Thymus (tissue), 11 donors: ENCODE measurements at regions not wholly inside any gene's neighbourhood (a gene's known extent, or its start where the extent isn't known, plus 50 kb on each side); places are given as distances from the start of the nearest gene placed in this dataset.
A peak's percentile ranks its signal among the peaks of the same experiment; 100 is the strongest.
"Not testable (repeated sequence)": the region's sequence is repeated elsewhere in the genome, so short reads cannot be mapped to it uniquely, and the experiment has no call there.

ENCODE experiments used
- DNase-seq, 9 donors: peaks; one replicate each; pipeline ENCODE4 v3.0.0-alpha.2; 2013; ENCODE audit warnings: low spot score in 9 of 9, low read depth in 6 of 9, missing footprints in 1 of 9
- H3K27ac ChIP-seq, 2 donors: one replicate each; pipeline ENCODE4 v1.5.1; 2013; ENCODE audit warnings: control low read depth in 1 of 2, low read depth in 1 of 2, low read length in 1 of 2, mild to moderate bottlenecking in 1 of 2, moderate library complexity in 1 of 2
- H3K27me3 ChIP-seq, 2 donors: one replicate each; pipeline ENCODE4 v1.5.1; 2013; ENCODE audit warnings: low read length in 1 of 2; ENCODE audit not compliant: control insufficient read depth in 2 of 2, insufficient read depth in 1 of 2
- H3K36me3 ChIP-seq, 2 donors: one replicate each; pipeline ENCODE4 v1.5.1; 2013; ENCODE audit warnings: low read length in 1 of 2, mild to moderate bottlenecking in 1 of 2, moderate library complexity in 1 of 2; ENCODE audit not compliant: control insufficient read depth in 2 of 2, insufficient read depth in 2 of 2
- H3K4me1 ChIP-seq, 2 donors: one replicate each; pipeline ENCODE4 v1.5.1; 2013; ENCODE audit warnings: low read length in 2 of 2; ENCODE audit not compliant: control insufficient read depth in 2 of 2, insufficient read depth in 2 of 2
- H3K4me3 ChIP-seq, 2 donors: one replicate each; pipeline ENCODE4 v1.5.1; 2013; ENCODE audit warnings: low read length in 2 of 2, control low read depth in 1 of 2, mild to moderate bottlenecking in 1 of 2
- H3K9me3 ChIP-seq, 2 donors: one replicate each; pipeline ENCODE4 v1.5.1; 2013; ENCODE audit warnings: low read length in 1 of 2, mild to moderate bottlenecking in 1 of 2; ENCODE audit not compliant: control insufficient read depth in 2 of 2, insufficient read depth in 1 of 2
- WGBS: extraction: QIAGEN DNeasy Blood & Tissue Kit; methylation state at CpG from one replicate; pipeline ENCODE4 v1.1.7; 2013; 5-methylcytosine and 5-hydroxymethylcytosine counted together
- donor health status: healthy.

DNA sequence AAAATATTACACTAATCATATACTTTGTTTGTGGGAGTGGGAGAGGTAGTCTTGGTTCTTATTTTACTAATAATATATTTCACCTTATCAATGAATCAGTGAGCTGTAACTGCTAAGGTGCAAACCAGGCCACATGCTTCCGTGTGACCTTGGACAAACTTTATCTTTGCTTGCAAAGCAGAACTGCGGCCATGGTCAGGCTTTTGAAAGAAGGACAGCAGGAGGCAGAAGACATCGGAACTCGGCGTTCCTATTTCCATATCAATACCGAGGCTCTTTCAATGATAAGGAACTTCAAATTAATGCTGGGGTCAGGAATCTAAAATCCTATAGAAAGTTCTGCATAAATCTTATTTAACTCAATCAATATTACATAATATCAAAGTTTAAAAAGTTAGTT is 491.9 kb upstream of the PFKP start:
- Histone ChIP-seq H3K27me3 (no peaks in the 10 kb centered on the region), H3K36me3 (no peaks in the 10 kb centered on the region), H3K4me1 (no peaks in the 10 kb centered on the region), H3K27ac (no peak overlapping the region), H3K4me3 (no peak overlapping the region), H3K9me3 (no peaks in the 10 kb centered on the region)
- DNase-seq, result no peak
- 51% methylated on average over 6 of the region's 6 CpGs for WGBS

GRCh38 chr10:2572611-2573010 is 494.7 kb upstream of the PFKP start:
- H3K36me3 ChIP-seq, result no peaks in the 10 kb centered on the region
- no peaks in the 10 kb centered on the region for H3K27me3 ChIP-seq
- WGBS, result 93% methylated on average over 1 of the region's 1 CpG
- H3K9me3 ChIP-seq, result no peaks in the 10 kb centered on the region
- DNase-seq, result no peak
- no peak overlapping the region for H3K27ac ChIP-seq
- H3K4me3 ChIP-seq, result no peak overlapping the region
- H3K4me1 ChIP-seq, result no peaks in the 10 kb centered on the region

DNA sequence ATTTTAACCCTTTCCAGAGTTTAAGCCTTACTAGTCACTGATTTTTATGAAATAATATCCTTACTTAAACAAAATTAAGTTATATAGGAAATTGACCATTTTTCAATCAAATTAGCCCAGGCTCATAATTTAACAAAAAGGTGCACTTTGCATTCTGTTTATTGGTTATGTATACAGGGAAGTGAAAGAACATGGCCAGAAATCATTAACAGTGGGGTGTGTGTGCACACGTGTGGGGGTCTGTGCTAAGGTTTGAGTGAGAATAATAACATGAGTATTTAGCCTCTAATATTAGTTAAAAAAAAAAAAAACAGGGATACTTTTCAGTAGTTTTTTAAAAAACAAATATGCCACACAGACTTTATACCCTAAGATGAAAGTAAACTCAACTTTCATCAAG is 510.5 kb upstream of the PFKP start:
- H3K36me3 ChIP-seq, result no peaks in the 10 kb centered on the region
- H3K27me3 ChIP-seq, result no peaks in the 10 kb centered on the region
- no peak overlapping the region for H3K4me3 ChIP-seq
- WGBS, result 86% methylated on average over 1 of the region's 1 CpG
- H3K27ac ChIP-seq, result no peak overlapping the region
- no peak for DNase-seq
- no peaks in the 10 kb centered on the region for H3K9me3 ChIP-seq
- H3K4me1 ChIP-seq, result no peaks in the 10 kb centered on the region

- Histone ChIP-seq H3K27ac (no peak overlapping the region), H3K4me3 (no peak overlapping the region), H3K36me3 (no peaks in the 10 kb centered on the region), H3K9me3 (no peaks in the 10 kb centered on the region), H3K27me3 (no peaks in the 10 kb centered on the region), H3K4me1 (no peaks in the 10 kb centered on the region)
- no peak for DNase-seq
Measured at GRCh38 chr10:2548071-2548470, 519.3 kb upstream of the PFKP start.

DNA sequence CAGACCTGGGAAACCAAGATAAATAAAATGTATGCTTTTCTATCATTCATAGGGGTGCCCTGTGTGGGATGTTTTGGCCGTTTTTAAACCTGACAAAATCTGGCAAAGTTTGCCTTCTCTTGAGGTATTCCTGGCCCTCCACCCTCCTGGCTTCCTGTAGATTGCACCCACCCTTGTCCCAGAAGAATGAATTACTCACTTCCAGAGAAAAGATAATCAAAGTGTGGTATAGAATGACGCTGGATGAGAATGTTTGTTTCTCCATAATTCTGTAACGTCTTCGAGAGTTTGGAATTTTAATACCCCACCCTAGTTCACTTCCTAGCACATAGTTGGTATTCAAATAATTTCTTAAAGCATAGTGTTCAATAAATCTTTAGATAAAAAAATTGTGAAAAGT is 519.7 kb upstream of the PFKP start:
- Histone ChIP-seq H3K27ac (no peak overlapping the region), H3K9me3 (no peaks in the 10 kb centered on the region), H3K27me3 (no peaks in the 10 kb centered on the region), H3K4me1 (no peaks in the 10 kb centered on the region), H3K4me3 (no peak overlapping the region), H3K36me3 (no peaks in the 10 kb centered on the region)
- DNase-seq, result no peak
- WGBS, result 80% methylated on average over 4 of the region's 4 CpGs

DNA sequence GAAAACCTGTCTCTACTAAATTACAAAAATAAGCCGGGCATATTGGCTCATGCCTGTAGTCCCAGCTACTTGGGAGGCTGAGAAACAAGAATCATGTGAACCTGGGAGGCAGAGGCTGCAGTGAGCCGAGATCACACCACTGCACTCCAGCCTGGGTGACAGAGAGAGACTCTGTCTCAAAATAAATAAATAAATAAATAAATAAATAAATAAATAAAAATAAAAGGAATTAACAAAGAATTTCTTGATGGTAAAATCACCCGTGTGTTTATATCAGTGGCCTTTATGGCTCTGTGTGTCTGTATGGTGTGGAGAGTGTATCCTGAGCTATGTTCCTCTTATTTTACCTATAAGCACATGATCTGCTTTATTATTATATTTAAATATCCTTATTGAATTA is 520.5 kb upstream of the PFKP start:
- not testable (repeated sequence) for H3K27me3 ChIP-seq, H3K4me3 ChIP-seq, H3K36me3 ChIP-seq, H3K9me3 ChIP-seq, H3K27ac ChIP-seq, DNase-seq, H3K4me1 ChIP-seq
- WGBS, result 89% methylated on average over 3 of the region's 3 CpGs

GRCh38 chr10:2543974-2544373 is 523.4 kb upstream of the PFKP start:
- no peak for DNase-seq

GRCh38 chr10:2543142-2543886 is 524.0 kb upstream of the PFKP start:
- WGBS, result 90% methylated on average over 17 of the region's 17 CpGs

More at GRCh38 chr10:2543974-2544373, 523.4 kb upstream of the PFKP start:
- Histone ChIP-seq H3K27ac (no peak overlapping the region), H3K4me3 (no peak overlapping the region), H3K36me3 (no peaks in the 10 kb centered on the region), H3K4me1 (no peaks in the 10 kb centered on the region), H3K9me3 (no peaks in the 10 kb centered on the region), H3K27me3 (no peaks in the 10 kb centered on the region)
- WGBS, result 93% methylated on average over 3 of the region's 3 CpGs

GRCh38 chr10:2541176-2541575 is 526.2 kb upstream of the PFKP start:
- no peaks in the 10 kb centered on the region for H3K9me3 ChIP-seq
- H3K27ac ChIP-seq, result no peak overlapping the region
- no peaks in the 10 kb centered on the region for H3K4me1 ChIP-seq
- H3K27me3 ChIP-seq, result no peaks in the 10 kb centered on the region
- no peaks in the 10 kb centered on the region for H3K36me3 ChIP-seq
- no peak overlapping the region for H3K4me3 ChIP-seq
- DNase-seq, result peak in 4 of 9 donors; percentile 2 to 40 (median 11)
- 57% methylated on average over 4 of the region's 4 CpGs for WGBS

More at GRCh38 chr10:2543142-2543886, 524.0 kb upstream of the PFKP start:
- no peak overlapping the region for H3K27ac ChIP-seq
- no peak overlapping the region for H3K4me3 ChIP-seq
- H3K27me3 ChIP-seq, result no peaks in the 10 kb centered on the region
- no peaks in the 10 kb centered on the region for H3K4me1 ChIP-seq
- no peaks in the 10 kb centered on the region for H3K9me3 ChIP-seq
- no peak for DNase-seq
- H3K36me3 ChIP-seq, result no peaks in the 10 kb centered on the region
